Middle frontal gyrus (tissue), 1 donor: ENCODE measurements at regions not wholly inside any gene's neighbourhood (a gene's known extent, or its start where the extent isn't known, plus 50 kb on each side); places are given as distances from the start of the nearest gene placed in this dataset.
"Not testable (repeated sequence)": the region's sequence is repeated elsewhere in the genome, so short reads cannot be mapped to it uniquely, and the experiment has no call there.

ENCODE experiments used
- DNase-seq: peaks from one replicate; pipeline ENCODE4 v3.0.0-alpha.2; 2015; ENCODE audit warnings: low spot score; ENCODE audit errors: extremely low spot score

DNA sequence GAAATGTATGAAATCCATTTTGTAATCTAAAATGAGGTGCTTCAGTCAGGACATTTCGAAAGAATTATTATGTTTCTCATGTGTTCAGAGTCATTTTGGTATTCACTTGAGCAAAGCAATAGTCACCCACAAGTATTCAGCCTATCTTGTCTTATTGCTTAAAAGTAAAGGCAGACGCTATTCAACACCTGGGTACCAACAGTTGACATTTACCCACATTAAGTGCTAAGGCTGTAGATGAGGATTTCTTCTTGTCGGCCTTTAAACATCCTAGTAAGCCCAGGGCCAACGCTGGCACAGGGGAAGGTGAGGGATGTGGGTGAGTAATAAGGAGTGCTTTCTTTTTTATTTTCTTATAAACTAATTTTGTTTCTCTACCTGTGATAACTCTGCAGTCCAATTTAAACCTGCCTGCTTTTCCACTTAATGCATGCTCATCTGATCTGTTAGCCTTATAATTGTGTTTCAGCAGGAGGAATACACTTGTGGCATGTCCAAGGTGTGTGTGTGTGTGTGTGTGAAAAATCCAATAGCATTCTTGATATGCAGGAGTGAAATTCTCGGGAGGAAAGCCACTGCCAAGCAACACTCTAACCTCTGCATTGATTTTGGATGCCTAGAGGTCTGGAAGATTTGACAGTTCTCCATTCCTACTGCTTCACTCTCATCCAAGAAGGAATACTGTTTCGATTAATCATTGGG is 252.0 kb downstream of the SOX4 start:
- DNase-seq, result no peak

DNA sequence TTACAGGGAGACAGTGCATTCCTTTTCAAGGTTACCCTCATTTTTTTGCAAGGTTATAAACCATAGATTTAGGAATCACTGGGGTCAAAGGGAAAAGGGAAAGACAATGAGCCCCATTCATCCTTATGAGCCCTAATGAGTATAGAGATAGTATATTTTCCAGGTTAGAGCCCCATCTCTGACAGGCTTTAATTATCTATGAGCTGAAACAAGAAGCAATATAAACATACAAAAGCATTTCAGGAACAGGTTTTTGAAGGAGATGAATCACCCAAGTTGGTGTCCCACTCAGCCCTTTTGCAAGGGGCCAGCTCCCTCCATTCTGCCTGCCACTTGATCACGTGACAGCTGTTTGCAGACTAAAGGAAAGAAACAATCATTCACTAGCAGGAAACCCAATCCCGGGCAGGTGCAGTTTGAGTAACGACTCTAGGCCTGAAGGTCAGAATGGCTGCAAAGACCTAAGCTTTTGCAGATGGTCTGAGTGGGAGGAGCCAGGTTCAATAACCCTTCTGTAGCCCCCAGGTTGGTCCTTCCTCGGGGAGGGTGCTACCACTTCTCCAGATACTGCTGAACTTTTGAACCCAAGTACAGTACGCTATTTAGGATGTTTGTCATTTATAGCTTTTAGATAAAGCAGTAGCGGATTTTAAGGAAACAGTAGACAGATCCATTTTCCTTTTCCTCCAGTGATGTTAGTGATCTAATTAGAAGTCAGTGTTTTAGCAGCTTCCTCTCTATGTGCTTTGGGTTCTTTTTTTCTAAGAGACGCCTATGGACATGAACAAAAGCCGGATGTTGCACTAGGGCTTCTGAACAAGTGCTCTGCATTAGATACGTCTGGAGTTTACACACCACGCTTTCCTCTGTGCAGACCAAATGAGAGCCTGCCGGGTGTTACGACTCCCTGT is 253.2 kb downstream of the SOX4 start:
- DNase-seq, result no peak

DNA sequence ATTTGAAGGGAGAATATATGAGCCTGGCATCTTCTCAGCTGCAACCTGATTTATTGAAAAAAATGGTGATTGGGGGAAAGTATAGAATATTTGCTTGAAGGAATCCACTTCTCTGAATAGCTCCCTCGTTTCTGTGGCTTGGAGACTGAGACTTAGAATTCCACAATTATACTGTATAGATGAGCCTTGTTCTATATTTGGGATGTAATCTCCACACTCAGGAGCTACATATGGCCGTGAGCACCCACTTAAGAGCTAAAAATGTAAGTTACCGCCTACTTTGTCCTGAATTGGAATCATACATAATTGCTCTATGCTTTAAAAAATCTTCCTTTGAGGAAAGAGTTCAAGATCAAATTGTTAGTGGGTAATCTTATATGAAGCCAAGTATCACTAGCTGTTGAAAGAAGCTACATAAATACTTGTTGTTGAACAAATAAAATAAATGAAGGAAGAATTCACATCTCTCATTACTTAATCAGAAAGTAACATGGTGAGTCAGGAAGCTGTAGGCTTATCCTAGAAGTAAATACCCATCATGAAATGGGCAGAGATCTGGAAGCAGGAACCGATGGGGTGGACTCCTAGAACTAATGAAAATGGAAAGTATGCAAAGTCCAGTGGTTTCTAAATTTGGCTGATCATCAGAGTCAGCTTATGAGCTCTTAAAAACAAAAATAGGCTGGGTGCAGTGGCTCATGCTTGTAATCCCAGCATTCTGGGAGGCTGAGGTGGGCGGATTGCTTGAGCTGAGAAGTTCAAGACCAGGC is 254.3 kb downstream of the SOX4 start:
- peak; percentile 27 for DNase-seq

DNA sequence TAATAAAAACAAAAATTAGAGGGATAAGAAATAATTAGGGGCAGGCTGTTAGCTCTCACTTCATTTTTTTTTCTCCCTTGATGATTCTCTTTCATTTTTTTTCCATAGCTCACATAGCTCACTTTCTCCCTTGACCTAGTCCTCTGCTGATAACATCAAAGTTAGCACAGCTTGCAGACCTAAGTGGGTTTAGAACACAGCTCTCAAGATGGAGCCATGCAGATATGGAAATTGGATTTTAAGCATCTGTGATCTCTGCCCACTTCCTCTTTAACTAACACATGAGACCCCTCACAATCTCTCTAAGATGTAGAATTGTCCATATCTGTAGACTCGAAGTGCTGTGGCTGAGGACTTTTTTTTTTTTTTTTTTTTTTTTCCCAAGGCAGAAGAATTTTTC is 257.1 kb downstream of the SOX4 start:
- no peak for DNase-seq

DNA sequence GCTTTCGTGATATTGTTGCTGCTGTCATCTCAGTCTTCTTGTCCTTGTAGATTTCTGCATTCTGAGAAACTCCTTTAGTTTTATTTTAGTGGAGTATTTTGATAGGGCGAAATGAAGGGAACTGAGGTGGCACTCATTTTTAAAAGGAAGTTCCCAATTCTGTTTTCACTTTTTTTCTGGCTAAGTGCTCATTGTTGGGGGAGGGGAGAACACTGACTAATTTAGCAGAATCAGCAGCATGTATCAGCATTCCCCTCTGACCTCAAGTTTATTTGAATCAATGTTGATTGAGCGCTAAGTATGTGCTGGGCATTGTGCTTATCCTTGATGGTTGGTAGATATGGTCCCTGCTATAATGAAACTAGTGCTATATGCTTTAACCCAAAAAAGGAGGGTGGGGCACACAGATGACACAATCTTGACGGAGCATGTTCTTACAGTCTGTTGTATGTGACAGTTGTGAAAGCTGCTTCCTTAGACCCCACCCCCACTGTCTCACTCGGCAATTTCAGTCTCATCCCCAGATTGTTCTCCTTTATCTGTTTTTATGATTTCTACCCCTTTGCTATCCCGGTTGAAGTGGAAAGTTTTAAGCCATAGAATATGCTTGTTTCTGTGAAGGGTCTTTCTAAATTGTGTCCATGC is 262.4 kb downstream of the SOX4 start:
- no peak for DNase-seq

DNA sequence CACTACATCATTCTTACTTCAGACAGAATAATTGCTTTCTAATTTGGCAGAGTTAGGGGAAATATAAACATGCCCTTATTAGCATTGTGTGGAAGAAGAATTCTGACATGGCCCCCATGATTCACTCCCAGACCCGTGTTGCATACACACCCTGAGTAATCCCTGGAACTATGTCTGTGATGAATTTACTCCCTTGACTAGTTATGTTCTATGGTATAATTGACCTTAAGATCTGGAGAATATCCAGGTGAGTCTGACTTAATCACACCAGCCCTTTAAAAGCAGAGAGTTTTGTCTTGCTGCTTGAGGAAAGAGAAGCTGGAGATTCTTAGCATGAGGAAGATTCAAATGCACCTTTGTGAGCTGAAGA is 262.9 kb downstream of the SOX4 start:
- no peak for DNase-seq

DNA sequence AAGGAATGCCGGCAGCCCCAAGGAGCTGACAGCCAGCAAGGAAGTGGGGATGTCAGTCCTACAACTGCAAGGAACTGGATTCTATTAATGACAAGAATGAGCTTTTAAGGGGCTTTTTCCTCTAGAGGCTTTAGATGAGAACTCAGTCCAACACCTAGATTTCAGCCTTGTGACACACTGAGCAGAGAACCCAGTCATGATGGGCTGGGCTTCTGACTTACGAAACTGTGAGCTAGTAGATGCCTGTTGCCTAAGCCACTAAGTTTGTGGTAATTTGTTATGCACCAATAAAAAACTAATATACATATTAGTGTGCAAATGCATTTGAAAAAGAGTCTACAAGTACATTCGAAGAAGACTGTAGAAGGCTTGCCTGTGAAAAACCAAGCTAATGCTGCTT is 263.3 kb downstream of the SOX4 start:
- no peak for DNase-seq

DNA sequence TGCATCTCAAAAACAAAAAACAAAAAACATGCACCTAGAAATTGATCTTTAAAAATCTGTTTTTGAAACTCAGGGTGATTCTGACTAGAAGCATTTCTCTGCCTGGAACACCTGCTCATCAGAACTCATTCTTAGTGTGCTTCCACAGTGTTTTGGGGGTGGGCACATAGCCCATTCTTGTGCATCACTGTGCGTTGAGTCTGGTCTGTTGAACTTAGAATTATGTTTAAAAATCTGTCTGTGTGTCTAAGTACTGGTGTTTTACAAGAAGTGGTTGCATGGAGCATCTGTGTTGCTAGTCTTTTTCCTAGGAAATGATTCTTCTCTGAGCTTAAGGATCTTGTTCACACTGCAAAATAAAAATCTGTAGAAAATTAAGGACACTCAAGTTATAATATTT is 264.5 kb downstream of the SOX4 start:
- no peak for DNase-seq

DNA sequence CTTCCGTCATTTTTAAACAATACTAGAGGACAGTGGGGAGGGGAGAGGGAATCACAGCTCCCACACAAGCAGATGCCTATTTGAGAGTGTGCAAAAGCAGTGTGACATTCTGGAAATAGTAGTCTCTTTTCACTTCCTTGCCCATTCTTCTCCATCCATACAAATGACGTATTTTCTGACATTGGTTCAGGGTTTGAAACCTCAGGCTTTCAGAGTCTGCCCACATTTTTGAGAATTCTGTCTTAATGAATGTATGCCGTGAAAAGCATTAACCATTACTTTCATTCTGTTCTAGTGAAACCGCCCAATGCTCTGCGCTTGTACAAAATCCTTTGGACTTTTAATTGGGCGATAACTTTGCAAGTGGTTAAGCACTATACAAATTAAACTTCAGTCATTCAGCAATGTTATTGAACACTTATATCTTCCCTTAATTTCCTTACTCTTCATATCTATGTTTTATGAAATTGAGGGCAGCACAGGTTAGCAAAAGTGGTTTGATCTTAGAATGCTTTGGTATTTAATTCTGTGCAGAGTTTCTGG is 265.7 kb downstream of the SOX4 start:
- DNase-seq, result no peak

DNA sequence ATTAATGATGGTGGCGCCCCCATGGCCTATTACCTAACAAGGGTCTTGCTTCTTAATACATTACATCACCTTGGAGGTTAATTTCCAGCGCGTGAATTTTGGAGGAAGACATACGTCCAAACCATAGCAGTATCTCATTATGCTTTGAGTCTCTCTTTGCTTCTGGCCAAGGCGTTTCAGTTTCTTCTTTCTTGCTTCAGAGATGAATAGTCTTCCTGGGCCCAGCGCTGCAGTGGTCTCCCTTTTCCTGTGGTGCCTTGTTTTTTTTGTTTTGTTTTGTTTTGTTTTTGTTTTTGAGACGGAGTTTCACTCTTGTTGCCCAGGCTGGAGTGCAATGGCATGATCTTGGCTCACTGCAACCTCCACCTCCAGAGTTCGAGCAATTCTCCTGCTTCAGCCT is 268.4 kb downstream of the SOX4 start:
- DNase-seq, result no peak

DNA sequence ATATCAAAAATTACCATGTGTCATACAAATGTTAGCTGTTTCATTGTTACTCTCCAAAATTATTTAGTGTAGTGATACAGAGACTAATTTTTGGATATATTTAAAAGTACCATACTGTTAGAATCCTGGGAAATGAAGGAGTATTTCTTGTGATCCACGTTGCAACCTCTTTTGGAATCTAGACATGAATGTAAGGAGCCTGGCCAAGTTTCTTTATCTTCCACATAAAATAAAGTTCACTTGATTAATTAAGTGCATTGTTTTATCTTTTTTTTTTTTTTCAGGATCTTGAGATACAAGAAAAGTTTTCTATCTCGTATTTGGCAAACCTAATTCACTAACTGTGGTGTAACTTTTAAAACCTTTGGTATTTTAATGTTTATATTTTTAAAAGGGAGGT is 270.7 kb downstream of the SOX4 start:
- no peak for DNase-seq

DNA sequence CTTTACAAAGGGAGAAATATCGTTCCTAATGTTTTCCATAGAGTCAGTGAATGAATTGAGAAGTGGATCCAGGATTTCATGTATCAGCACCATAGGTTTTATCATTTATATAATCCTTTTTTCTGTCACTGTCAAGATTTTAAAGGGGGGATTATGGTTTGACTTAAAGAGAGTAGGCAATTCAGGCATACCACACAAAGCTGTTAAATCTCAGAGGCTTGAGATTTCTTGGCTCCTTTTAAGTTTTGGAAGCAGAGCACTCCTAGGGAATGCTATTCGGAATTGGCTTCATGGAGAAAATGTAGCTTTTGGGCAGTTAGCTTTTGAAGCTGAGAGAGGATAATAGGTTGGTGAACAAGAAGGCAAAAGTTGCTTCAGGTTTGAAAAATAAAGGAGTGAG is 274.7 kb downstream of the SOX4 start:
- DNase-seq, result no peak

DNA sequence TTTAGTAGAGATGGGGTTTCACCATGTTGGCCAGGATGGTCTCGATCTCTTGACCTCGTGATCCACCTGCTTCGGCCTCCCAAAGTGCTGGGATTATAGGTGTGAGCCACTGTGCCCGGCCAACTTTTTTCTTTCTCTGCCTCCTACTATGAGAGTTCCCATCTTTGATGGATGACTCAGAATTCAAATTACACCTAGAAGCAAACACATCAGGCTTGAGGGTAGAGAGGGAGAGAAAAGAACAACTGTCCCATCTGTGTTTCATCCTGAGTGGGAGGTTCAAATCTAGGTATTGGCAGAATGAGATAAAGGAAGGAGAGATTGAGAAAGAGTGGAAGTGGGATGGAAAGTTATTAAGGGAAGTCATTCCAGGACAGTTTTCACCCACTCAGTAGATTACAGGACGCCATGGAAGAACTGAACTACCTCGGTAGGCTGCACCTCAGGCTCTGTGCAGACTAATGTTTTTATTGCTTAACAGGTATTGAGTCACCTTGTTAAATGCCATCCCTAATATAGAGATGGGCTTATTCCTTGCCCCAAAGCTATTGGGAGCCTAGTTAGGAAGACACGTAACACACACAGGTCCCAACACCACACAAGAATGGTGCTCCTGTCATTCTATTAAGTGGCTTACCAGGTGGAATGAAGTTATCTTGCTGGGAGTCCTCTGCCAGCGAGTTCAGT is 275.7 kb downstream of the SOX4 start:
- DNase-seq, result no peak

DNA sequence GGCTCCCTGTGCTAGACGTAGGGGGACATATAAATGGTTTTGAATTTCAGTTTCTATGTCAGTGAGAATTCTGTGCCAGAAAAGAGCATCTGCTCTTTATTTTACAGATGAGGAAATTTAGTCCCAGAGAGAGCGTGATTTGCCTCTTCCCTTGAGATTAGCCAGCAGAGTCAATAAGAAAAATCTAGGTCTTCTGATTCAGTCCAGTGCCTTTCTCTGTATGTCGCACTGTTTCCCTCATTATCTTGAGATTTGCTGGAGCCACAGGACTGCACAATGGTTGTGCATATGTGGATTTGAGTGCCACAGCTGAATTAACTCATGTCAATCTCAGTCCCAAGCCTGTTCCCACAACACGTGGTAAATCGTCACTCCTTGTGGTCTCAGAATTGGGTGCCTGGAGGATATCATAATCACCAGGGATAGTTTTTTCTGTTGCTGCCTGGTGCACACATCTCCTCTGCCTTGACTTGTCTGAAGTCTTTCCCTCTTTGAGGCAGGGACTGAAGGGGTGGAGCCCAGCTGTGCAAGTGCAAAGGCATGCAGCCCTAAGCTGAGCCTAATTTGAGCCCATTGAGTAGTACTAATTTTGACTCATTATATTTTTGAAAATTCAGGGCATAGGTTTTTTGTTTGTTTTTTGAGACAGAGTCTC is 276.7 kb downstream of the SOX4 start:
- no peak for DNase-seq

DNA sequence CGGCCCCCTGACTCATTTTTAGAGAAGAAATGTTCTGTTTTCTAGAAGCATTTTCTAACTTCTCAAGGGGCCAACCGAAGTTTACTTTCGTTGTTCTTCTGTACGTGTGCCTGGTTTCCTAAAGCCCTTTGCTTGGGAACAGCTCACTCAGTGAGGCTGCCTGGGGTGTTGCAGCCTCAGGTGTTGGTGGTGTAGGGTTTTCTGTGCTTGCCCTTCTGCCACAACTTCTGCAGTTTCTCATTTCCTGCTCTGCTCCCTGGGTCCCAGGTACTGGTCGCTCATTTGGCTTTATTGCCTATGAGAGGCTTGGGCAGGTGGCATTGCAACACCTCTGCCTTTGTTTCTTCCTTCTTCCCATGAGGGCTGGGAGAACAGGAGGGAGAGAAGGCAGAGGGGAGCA is 278.3 kb downstream of the SOX4 start:
- DNase-seq, result no peak

DNA sequence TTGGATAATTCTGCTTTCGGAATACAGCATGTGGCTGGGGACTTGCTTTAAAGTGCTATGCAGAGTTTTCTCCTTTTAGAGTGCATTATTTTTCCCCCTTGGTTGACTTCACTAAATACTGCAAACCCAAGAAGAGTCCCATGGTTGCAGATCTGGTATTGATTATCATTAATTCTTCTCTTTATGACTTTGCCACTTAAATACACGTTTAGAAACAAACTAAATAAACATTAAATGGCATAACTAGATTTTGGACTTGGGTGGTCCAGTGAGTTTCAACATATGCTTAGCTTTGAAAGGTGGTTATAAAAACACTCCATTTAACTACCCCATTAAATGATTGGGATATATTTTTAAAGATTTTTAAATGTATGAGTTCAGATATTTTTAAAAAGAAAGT is 279.2 kb downstream of the SOX4 start:
- DNase-seq, result no peak

DNA sequence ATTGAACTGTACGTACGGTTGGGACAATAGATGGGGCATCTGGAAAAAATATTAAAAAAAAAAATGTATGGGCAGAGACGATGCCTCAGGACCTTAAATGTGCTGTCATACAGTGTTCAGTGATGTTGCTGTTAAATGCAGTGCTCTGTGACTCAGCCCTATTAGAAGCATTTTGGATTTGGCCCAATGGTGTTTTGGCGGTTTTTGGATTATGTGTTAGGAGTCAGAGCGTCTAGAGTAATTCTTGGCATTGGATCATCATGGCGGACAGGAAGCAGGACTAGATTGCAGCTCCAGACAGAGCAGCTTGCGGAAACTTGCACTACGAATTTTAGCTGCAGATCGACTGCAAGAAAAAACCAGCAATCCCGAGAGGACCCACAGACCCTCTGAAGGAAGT is 280.0 kb downstream of the SOX4 start:
- no peak for DNase-seq

DNA sequence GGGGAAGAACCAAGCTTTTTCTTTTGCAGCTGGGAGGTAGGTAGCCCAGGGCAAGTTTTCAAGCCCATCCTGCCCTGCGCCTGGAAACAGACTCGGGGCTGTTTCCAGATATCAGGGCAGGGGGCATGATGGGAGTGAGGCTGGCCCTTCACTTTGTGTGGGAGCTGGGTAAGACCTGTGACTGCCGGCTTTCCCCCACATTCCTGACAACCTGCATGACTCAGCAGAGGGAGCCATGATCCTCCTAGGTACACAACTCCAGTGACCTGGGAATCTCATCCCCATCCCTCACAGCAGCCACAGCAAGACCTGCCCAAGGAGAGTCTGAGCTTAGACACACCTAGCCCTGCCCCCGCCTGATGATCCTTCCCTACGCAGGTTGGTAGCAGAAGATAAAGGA is 280.8 kb downstream of the SOX4 start:
- no peak for DNase-seq

DNA sequence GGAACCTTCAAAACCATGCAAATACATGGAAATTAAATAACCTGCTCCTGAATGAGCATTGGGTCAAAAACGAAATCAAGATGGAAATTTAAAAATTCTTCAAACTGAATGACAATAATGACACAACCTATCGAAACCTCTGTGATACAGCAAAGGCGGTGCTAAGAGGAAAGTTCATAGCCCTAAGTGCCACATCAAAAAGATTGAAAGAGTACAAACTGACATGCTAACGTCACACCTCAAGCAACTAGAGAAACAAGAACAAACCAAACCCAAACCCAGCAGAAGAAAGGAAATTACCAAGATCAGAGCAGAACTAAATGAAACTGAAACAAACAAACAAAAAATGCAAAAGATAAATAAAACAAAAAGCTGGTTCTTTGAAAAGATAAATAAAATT is 283.5 kb downstream of the SOX4 start:
- not testable (repeated sequence) for DNase-seq

DNA sequence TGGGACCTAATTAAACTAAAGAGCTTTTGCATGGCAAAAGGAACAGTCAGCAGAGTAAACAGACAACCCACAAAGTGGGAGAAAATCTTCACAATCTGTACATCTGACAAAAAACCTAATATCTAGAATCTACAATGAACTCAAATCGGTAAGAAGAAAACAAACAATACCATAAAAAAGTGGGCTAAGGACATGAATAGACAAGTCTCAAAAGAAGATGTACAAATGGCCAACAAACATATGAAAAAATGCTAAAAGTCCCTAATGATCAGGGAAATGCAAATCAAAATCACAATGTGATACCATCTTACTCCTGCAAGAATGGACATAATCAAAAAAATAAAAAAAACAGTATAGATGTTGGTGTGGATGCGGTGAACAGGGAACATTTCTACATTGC is 286.7 kb downstream of the SOX4 start:
- not testable (repeated sequence) for DNase-seq
